ENCODE measurements at regions not wholly inside any gene's neighbourhood (a gene's known extent, or its start where the extent isn't known, plus 50 kb on each side); places are given as distances from the start of the nearest gene placed in this dataset.
"Not testable (repeated sequence)": the region's sequence is repeated elsewhere in the genome, so short reads cannot be mapped to it uniquely, and the experiment has no call there.

DNA sequence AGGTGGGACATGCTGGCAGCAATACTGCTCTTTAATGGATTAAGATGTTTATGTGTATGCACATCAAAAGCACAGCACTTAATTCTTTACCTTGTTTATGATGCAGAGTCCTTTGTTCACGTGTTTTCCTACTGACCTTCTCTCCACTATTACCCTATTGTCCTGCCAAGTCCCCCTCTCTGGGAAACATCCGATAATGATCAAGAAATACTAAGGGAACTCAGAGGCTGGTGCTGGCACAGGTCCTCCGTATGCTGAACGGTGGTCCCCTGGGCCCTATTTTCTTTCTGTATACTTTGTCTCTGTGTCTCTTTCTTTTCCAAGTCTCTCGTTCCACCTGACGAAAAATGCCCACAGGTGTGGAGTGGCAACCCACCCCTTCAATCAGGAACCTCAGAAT lies 84.0 kb upstream of the ALDH3B2 start:
- H3K9me3 Mint-ChIP-seq (ENCODE audit: unreplicated experiment); H3K36me3 Mint-ChIP-seq (ENCODE audit: insufficient read depth, unreplicated experiment); BruUV-seq (replicated peaks); intact Hi-C loops (cut with micrococcal nuclease); DNase-seq (ENCODE audit: unreplicated experiment); H3K27ac Mint-ChIP-seq (ENCODE audit: low read depth, unreplicated experiment); CTCF ChIA-PET; H3K4me3 Mint-ChIP-seq (ENCODE audit: unreplicated experiment); H3K4me1 Mint-ChIP-seq (ENCODE audit: insufficient read depth, unreplicated experiment); POLR2A ChIA-PET; H3K27me3 Mint-ChIP-seq (ENCODE audit: insufficient read depth, unreplicated experiment): not testable (repeated sequence)

DNA sequence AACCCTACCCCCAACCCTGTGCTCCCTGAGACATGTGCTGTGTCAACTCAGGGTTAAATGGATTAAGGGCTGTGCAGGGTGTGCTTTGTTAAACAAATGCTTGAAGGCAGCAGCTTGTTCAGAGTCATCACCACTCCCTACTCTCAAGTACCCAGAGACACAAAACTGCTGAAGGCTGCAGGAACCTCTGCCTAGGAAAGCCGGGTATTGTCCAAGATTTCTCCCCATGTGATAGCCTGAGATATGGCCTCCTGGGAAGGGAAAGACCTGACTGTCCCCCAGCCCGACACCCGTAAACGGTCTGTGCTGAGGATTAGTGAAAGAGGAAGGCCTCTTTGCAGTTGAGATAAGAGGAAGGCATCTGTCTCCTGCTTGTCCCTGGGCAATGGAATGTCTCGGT lies 83.6 kb upstream of the ALDH3B2 start:
- H3K9me3 Mint-ChIP-seq (ENCODE audit: unreplicated experiment); H3K36me3 Mint-ChIP-seq (ENCODE audit: insufficient read depth, unreplicated experiment); H3K27me3 Mint-ChIP-seq (ENCODE audit: insufficient read depth, unreplicated experiment); CTCF ChIA-PET; H3K4me1 Mint-ChIP-seq (ENCODE audit: insufficient read depth, unreplicated experiment); BruUV-seq (replicated peaks); DNase-seq (ENCODE audit: unreplicated experiment); H3K4me3 Mint-ChIP-seq (ENCODE audit: unreplicated experiment); intact Hi-C loops (cut with micrococcal nuclease); POLR2A ChIA-PET; H3K27ac Mint-ChIP-seq (ENCODE audit: low read depth, unreplicated experiment): not testable (repeated sequence)

DNA sequence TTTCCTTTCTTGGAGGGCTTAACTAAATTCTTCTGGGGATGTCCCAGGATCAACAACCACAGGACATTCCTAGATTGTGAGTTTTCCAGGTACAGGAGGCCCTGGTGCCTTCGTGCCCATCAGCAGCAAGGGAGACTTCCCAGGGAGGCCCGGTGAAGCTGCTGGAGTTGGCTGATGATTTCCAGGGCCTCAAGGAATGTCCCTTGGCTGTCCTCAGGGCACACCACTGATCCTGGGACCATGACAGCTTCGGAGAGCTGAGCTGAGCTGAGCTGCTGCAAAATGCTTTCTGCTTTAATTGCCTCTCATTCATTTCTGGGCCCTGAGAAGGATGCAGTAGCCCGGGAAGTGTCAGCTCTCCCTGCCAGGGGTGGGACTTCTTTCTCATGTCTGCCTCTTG lies 79.4 kb upstream of the ALDH3B2 start:
- H3K9me3 Mint-ChIP-seq (ENCODE audit: unreplicated experiment); H3K27ac Mint-ChIP-seq (ENCODE audit: low read depth, unreplicated experiment); H3K4me3 Mint-ChIP-seq (ENCODE audit: unreplicated experiment); intact Hi-C loops (cut with micrococcal nuclease); CTCF ChIA-PET; DNase-seq (ENCODE audit: unreplicated experiment); H3K36me3 Mint-ChIP-seq (ENCODE audit: insufficient read depth, unreplicated experiment); BruUV-seq (replicated peaks); H3K4me1 Mint-ChIP-seq (ENCODE audit: insufficient read depth, unreplicated experiment); POLR2A ChIA-PET: not testable (repeated sequence)
- peaks cover 14% of the 10 kb centered on the region for H3K27me3 Mint-ChIP-seq (ENCODE audit: insufficient read depth, unreplicated experiment)

DNA sequence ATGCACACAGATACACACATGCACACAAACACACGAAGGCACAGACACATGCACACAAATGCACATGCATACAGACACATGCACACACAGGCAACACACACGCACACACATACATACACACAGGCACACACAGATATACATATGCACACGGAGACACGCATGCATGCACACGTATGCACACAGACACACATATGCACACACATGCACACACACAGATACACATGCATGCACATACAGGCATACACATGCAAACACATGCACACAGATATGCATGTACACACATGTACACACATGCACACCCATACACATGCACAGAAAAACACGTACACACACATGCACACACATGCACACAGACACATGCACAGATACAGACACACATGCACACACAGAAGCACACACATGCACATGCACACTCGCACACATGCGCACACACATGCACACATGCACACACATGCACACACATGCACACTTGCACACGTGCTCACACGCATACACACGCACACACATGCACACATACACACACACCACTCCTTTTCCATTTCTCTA lies 70.8 kb upstream of the ALDH3B2 start:
- no TSS peak for BruUV-seq (replicated peaks)
- H3K36me3 Mint-ChIP-seq (ENCODE audit: insufficient read depth, unreplicated experiment) = no peaks in the 10 kb centered on the region

DNA sequence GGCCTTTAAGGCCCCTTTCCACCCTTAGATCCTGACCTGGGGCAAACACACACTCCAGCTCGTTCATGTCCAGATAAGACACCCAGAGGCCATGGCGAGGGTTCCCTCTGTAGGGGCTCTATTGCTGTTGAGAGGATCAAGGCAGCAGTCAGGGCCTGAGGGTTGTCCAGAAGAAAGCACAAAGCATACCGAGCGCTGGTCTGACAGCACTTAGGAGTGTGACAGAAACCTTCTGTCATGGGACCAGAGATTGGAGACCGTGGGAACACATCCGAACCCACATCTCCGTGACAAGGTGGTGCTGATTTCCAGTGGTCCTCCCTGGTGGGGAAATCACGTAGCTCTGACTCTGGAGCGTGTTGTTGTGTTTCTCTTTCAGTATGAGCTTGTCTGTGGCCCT lies 69.8 kb upstream of the ALDH3B2 start:
- intact Hi-C loops (cut with micrococcal nuclease); H3K4me3 Mint-ChIP-seq (ENCODE audit: unreplicated experiment); BruUV-seq (replicated peaks); DNase-seq (ENCODE audit: unreplicated experiment); H3K9me3 Mint-ChIP-seq (ENCODE audit: unreplicated experiment); H3K27me3 Mint-ChIP-seq (ENCODE audit: insufficient read depth, unreplicated experiment); H3K4me1 Mint-ChIP-seq (ENCODE audit: insufficient read depth, unreplicated experiment); H3K36me3 Mint-ChIP-seq (ENCODE audit: insufficient read depth, unreplicated experiment); POLR2A ChIA-PET; H3K27ac Mint-ChIP-seq (ENCODE audit: low read depth, unreplicated experiment): not testable (repeated sequence)
- CTCF ChIA-PET = interaction anchor here (0.6 kb wide), 1 partner anchor 563 kb away, joined by 3 read pairs; no protein-coding TSS in a partner anchor

More for the DNA sequence above, 70.8 kb upstream of the ALDH3B2 start:
- no peaks in the 10 kb centered on the region for H3K9me3 Mint-ChIP-seq (ENCODE audit: unreplicated experiment)
- CTCF ChIA-PET = no interaction called here
- intact Hi-C loops (cut with micrococcal nuclease) = no loop called here
- H3K4me1 Mint-ChIP-seq (ENCODE audit: insufficient read depth, unreplicated experiment) = no peaks in the 10 kb centered on the region
- peaks cover 9% of the 10 kb centered on the region for H3K27me3 Mint-ChIP-seq (ENCODE audit: insufficient read depth, unreplicated experiment)
- POLR2A ChIA-PET = no interaction called here
- H3K4me3 Mint-ChIP-seq (ENCODE audit: unreplicated experiment) = no peak overlapping the region
- H3K27ac Mint-ChIP-seq (ENCODE audit: low read depth, unreplicated experiment) = no peak overlapping the region
- no peak for DNase-seq (ENCODE audit: unreplicated experiment)
- TF ChIP-seq, protein P1, sequence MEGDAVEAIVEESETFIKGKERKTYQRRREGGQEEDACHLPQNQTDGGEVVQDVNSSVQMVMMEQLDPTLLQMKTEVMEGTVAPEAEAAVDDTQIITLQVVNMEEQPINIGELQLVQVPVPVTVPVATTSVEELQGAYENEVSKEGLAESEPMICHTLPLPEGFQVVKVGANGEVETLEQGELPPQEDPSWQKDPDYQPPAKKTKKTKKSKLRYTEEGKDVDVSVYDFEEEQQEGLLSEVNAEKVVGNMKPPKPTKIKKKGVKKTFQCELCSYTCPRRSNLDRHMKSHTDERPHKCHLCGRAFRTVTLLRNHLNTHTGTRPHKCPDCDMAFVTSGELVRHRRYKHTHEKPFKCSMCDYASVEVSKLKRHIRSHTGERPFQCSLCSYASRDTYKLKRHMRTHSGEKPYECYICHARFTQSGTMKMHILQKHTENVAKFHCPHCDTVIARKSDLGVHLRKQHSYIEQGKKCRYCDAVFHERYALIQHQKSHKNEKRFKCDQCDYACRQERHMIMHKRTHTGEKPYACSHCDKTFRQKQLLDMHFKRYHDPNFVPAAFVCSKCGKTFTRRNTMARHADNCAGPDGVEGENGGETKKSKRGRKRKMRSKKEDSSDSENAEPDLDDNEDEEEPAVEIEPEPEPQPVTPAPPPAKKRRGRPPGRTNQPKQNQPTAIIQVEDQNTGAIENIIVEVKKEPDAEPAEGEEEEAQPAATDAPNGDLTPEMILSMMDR (IDR thresholded peaks at IDR 0.05; ENCODE audit: unreplicated experiment) = no peak

DNA sequence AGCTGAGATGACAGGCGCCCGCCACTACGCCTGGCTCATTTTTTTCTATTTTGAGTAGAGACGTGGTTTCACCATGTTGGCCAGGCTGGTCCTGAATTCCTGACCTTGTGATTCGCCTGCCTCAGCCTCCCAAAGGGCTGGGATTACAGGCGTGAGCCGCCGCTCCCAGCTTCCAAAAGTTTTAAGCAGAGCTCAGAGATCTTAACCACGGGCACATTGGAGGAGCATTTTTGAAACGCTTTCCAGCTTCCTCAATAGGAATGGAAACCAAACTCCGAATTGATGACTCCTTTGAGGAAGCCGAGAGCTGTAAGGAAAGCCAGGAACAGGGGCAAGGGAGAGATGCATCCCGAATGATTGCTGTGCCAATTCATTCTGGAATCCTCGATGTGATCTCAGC lies 63.8 kb upstream of the ALDH3B2 start:
- H3K27ac Mint-ChIP-seq (ENCODE audit: low read depth, unreplicated experiment); CTCF ChIA-PET; H3K4me1 Mint-ChIP-seq (ENCODE audit: insufficient read depth, unreplicated experiment); H3K9me3 Mint-ChIP-seq (ENCODE audit: unreplicated experiment); intact Hi-C loops (cut with micrococcal nuclease); H3K36me3 Mint-ChIP-seq (ENCODE audit: insufficient read depth, unreplicated experiment); BruUV-seq (replicated peaks); POLR2A ChIA-PET; DNase-seq (ENCODE audit: unreplicated experiment); H3K4me3 Mint-ChIP-seq (ENCODE audit: unreplicated experiment): not testable (repeated sequence)
- H3K27me3 Mint-ChIP-seq (ENCODE audit: insufficient read depth, unreplicated experiment) = peaks cover 44% of the 10 kb centered on the region

DNA sequence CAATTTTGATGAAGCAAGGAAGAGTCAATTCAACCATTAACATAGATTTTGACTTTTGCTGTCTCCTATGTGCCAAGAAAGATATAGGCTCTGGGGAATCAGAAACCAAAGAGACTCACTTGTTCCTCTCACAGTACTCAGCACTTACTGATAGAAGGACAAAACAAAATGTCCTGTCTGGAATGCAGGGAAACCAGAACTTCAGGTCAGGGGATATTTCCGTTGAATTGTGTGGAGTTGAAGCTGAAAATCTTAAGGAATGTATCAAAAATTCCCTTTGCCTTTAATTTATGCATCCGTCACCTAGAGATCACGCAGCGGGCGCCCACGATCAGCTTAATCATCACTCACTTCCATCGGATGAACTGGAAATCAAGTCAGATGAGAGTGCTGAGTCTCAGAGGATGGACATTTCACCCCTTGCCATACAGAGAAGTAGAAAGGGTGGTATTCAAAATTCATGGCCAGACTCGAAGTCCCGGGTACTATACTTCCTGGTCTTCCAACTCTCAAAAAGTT lies 63.2 kb upstream of the ALDH3B2 start:
- CTCF ChIA-PET; BruUV-seq (replicated peaks); H3K4me1 Mint-ChIP-seq (ENCODE audit: insufficient read depth, unreplicated experiment); intact Hi-C loops (cut with micrococcal nuclease); POLR2A ChIA-PET; DNase-seq (ENCODE audit: unreplicated experiment); H3K9me3 Mint-ChIP-seq (ENCODE audit: unreplicated experiment); H3K4me3 Mint-ChIP-seq (ENCODE audit: unreplicated experiment); H3K27ac Mint-ChIP-seq (ENCODE audit: low read depth, unreplicated experiment); H3K36me3 Mint-ChIP-seq (ENCODE audit: insufficient read depth, unreplicated experiment): not testable (repeated sequence)
- H3K27me3 Mint-ChIP-seq (ENCODE audit: insufficient read depth, unreplicated experiment) = peaks cover 44% of the 10 kb centered on the region

All from MCF 10A (cell line).